ENCODE measurements at regions not wholly inside any gene's neighbourhood (a gene's known extent, or its start where the extent isn't known, plus 50 kb on each side); places are given as distances from the start of the nearest gene placed in this dataset.

DNA sequence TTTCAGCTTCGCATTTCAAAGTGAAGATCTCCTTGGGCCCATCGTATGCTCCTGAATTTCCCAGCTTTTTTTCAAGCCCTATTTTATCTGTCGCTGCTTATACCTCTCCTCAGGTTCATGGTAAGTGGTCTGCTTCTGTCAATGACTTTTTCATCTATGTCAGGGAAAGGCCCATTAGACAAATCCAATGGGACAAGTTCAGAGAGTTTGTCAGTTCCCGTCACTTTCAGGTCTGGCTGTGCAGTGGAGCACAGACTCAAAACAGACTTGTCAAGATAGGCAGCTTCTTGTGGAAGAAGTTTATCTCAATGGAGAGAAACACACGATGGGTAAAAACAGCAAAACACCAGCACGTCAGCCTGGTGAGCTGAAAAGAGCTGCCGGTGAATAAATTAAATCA is 100.9 kb upstream of the KLF7 start:
- H3K4me1 Mint-ChIP-seq (ENCODE audit: low read depth): no peaks in the 10 kb centered on the region
- TF ChIP-seq, protein P1, sequence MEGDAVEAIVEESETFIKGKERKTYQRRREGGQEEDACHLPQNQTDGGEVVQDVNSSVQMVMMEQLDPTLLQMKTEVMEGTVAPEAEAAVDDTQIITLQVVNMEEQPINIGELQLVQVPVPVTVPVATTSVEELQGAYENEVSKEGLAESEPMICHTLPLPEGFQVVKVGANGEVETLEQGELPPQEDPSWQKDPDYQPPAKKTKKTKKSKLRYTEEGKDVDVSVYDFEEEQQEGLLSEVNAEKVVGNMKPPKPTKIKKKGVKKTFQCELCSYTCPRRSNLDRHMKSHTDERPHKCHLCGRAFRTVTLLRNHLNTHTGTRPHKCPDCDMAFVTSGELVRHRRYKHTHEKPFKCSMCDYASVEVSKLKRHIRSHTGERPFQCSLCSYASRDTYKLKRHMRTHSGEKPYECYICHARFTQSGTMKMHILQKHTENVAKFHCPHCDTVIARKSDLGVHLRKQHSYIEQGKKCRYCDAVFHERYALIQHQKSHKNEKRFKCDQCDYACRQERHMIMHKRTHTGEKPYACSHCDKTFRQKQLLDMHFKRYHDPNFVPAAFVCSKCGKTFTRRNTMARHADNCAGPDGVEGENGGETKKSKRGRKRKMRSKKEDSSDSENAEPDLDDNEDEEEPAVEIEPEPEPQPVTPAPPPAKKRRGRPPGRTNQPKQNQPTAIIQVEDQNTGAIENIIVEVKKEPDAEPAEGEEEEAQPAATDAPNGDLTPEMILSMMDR (IDR thresholded peaks at IDR 0.05; ENCODE audit: unreplicated experiment): no peak
- DNase-seq (ENCODE audit: low spot score, unreplicated experiment): no peak
- H3K27ac Mint-ChIP-seq: no peak overlapping the region
- H3K9me3 Mint-ChIP-seq (ENCODE audit: low read depth): no peaks in the 10 kb centered on the region
- no peaks in the 10 kb centered on the region for H3K36me3 Mint-ChIP-seq (ENCODE audit: insufficient read depth)
- H3K27me3 Mint-ChIP-seq: peaks cover 8% of the 10 kb centered on the region
- no peak overlapping the region for H3K4me3 Mint-ChIP-seq (ENCODE audit: low read depth)

DNA sequence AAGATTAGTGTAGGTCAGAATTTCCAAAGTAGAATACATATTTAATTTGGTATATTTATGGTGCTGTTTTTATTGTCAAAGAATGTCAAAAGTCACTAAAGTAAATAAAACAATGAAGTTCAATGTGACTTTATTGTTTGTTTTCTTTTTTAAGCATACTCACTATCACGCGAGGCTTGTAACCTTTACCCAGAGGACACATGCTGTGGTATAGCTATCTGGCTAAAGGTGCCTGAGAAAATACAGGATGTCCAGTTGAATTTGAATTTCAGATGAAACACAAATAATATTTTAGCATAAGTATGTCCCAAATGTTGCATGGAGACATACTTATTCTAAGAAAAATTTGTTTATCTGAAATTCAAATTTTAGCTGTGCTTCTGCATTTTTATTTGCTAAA is 103.3 kb upstream of the KLF7 start:
- Mint-ChIP-seq H3K27me3 (peaks cover 1% of the 10 kb centered on the region), H3K36me3 (ENCODE audit: insufficient read depth) (no peaks in the 10 kb centered on the region), H3K4me3 (ENCODE audit: low read depth) (no peak overlapping the region), H3K4me1 (ENCODE audit: low read depth) (no peaks in the 10 kb centered on the region), H3K9me3 (ENCODE audit: low read depth) (no peaks in the 10 kb centered on the region), H3K27ac (no peak overlapping the region)
- no peak for DNase-seq (ENCODE audit: low spot score, unreplicated experiment)
- TF ChIP-seq, protein P1 (IDR thresholded peaks at IDR 0.05; ENCODE audit: unreplicated experiment): no peak

DNA sequence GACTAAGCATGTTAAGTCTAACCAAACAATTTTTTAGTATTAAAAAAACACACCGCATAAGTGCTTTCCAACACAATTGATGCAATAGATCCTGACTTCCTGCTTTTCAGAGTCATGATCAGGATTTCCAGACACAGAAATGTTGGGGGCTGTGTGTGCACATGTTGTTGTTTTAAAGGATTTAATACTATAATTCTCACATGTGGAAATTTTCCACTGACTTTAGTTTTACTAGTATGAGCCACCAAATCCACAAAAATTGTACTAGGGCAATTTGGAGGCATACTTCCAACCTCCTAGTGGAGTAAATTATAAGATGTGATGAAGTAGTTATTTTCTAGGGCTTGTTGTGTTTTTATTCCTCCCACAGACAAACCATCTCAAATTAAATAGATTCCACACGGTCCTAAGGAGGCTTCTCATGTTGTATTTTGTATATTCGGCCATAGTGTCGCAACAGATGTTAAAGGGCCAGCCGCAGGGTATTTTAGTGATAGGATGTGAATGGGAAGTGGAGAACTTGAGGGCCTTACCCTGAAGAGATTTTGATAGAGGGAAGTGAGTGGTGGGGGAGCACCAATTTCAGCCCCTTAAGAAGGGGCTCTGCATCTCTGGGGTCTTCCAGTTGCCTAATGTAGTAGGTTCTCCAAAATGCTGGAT is 108.9 kb upstream of the KLF7 start:
- Mint-ChIP-seq H3K4me3 (ENCODE audit: low read depth) (no peak overlapping the region), H3K27ac (no peak overlapping the region), H3K4me1 (ENCODE audit: low read depth) (no peaks in the 10 kb centered on the region), H3K36me3 (ENCODE audit: insufficient read depth) (no peaks in the 10 kb centered on the region), H3K9me3 (ENCODE audit: low read depth) (peaks cover 3% of the 10 kb centered on the region), H3K27me3 (peaks cover 3% of the 10 kb centered on the region)
- TF ChIP-seq, protein P1 (IDR thresholded peaks at IDR 0.05; ENCODE audit: unreplicated experiment): no peak
- no peak for DNase-seq (ENCODE audit: low spot score, unreplicated experiment)

DNA sequence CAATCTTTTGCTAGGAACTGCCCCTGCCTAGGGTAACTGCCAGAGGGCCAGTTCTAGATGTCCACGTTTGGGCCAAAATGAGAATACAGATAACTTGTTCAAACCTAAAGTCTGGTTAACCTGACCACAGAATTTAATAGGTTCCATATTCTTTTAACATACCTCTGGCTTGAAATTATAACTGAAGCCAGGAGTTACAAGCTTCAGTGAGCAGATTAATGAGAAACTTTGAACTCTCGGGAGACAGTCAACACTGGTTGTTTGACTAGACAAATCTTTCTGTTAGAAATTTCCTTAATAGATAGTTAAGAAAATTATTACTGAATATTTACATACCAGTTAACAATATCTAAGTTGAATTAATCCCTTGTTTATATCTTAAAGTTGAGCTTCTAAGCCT is 110.0 kb upstream of the KLF7 start:
- Mint-ChIP-seq H3K4me1 (ENCODE audit: low read depth) (no peaks in the 10 kb centered on the region), H3K27me3 (peaks cover 3% of the 10 kb centered on the region)

DNA sequence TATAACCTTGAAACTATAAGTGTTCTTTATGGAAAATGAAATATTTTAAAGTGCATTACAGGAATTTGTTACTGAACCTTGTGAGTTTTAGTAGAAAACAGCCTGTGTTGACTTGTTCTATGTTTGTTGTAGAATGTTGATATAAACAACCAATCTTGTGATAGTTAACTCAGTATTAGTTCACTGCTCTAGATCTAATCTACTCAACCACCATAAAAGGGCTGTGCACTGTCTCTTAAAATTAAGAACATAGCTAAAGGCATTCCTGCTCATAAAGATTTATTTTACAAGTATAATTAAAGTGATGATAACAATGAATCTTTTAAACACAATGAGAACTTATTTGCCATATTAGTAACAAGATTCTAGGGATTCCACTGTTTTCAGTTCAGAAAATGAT is 110.5 kb upstream of the KLF7 start:
- Mint-ChIP-seq H3K27me3 (peaks cover 3% of the 10 kb centered on the region), H3K4me1 (ENCODE audit: low read depth) (no peaks in the 10 kb centered on the region), H3K27ac (no peak overlapping the region), H3K4me3 (ENCODE audit: low read depth) (no peak overlapping the region), H3K36me3 (ENCODE audit: insufficient read depth) (no peaks in the 10 kb centered on the region), H3K9me3 (ENCODE audit: low read depth) (peaks cover 3% of the 10 kb centered on the region)
- TF ChIP-seq, protein P1 (IDR thresholded peaks at IDR 0.05; ENCODE audit: unreplicated experiment): no peak
- DNase-seq (ENCODE audit: low spot score, unreplicated experiment): no peak

More for the DNA sequence above, 110.0 kb upstream of the KLF7 start:
- no peak for DNase-seq (ENCODE audit: low spot score, unreplicated experiment)
- TF ChIP-seq, protein P1 (IDR thresholded peaks at IDR 0.05; ENCODE audit: unreplicated experiment): no peak
- Mint-ChIP-seq H3K9me3 (ENCODE audit: low read depth) (peaks cover 3% of the 10 kb centered on the region), H3K4me3 (ENCODE audit: low read depth) (no peak overlapping the region), H3K36me3 (ENCODE audit: insufficient read depth) (no peaks in the 10 kb centered on the region), H3K27ac (no peak overlapping the region)
